MM.1S (cell line): ENCODE measurements at regions not wholly inside any gene's neighbourhood (a gene's known extent, or its start where the extent isn't known, plus 50 kb on each side); places are given as distances from the start of the nearest gene placed in this dataset.

Experiments
- DNase-seq: peaks from one replicate; pipeline ENCODE4 v3.0.0-alpha.2; 2015
- H2AFZ ChIP-seq: fragments of 300-600 bp; sonication (generic); 2 replicates; pipeline ENCODE4 v1.6.0; 2016; ENCODE audit warnings: antibody characterized with exemption, low read length
- H3F3A ChIP-seq: fragments of 300-600 bp; sonication (generic); 2 replicates; pipeline ENCODE4 v1.6.1; 2016; ENCODE audit warnings: mild to moderate bottlenecking, antibody characterized with exemption, low read length, moderate library complexity, mixed read lengths; ENCODE audit not compliant: insufficient read depth
- H3K27ac ChIP-seq: fragments of 300-600 bp; sonication (generic); 2 replicates; pipeline ENCODE4 v1.5.1; 2016; ENCODE audit warnings: mild to moderate bottlenecking, low read length
- H3K27me3 ChIP-seq: fragments of 300-600 bp; sonication (generic); replicated peaks from 2 replicates; pipeline ENCODE4 v1.6.0; 2016; ENCODE audit warnings: low read length; ENCODE audit not compliant: insufficient read depth
- H3K36me3 ChIP-seq: fragments of 300-600 bp; sonication (generic); replicated peaks from 2 replicates; pipeline ENCODE4 v1.6.1; 2016; ENCODE audit warnings: mild to moderate bottlenecking, low read length, mixed read lengths; ENCODE audit not compliant: insufficient read depth
- H3K4me1 ChIP-seq: fragments of 300-600 bp; sonication (generic); 2 replicates; pipeline ENCODE4 v1.6.1; 2016; ENCODE audit warnings: low read length, mixed read lengths
- H3K4me2 ChIP-seq: fragments of 300-600 bp; sonication (generic); 2 replicates; pipeline ENCODE4 v1.6.0; 2016; ENCODE audit warnings: low read depth, low read length
- H3K4me3 ChIP-seq: fragments of 300-600 bp; sonication (generic); 2 replicates; pipeline ENCODE4 v1.5.1; 2016; ENCODE audit warnings: low read length, mixed read lengths
- H3K79me2 ChIP-seq: fragments of 300-600 bp; sonication (generic); 2 replicates; pipeline ENCODE4 v1.6.1; 2016; ENCODE audit warnings: mixed run types, low read length, mixed read lengths
- H3K9ac ChIP-seq: fragments of 300-600 bp; sonication (generic); 2 replicates; pipeline ENCODE4 v1.6.1; 2016; ENCODE audit warnings: low read length, mixed read lengths
- H3K9me2 ChIP-seq: fragments of 300-600 bp; sonication (generic); replicated peaks from 2 replicates; pipeline ENCODE4 v1.6.1; 2016; ENCODE audit warnings: mild to moderate bottlenecking, low read length, mixed read lengths; ENCODE audit not compliant: insufficient read depth
- H3K9me3 ChIP-seq: fragments of 300-600 bp; sonication (generic); replicated peaks from 2 replicates; pipeline ENCODE4 v1.6.1; 2016; ENCODE audit warnings: mild to moderate bottlenecking, low read length, mixed read lengths; ENCODE audit not compliant: insufficient read depth
- H4K20me1 ChIP-seq: fragments of 300-600 bp; sonication (generic); 2 replicates; pipeline ENCODE4 v1.6.1; 2016; ENCODE audit warnings: mild to moderate bottlenecking, low read length, moderate library complexity, mixed read lengths; ENCODE audit not compliant: insufficient read depth
- EZH2 ChIP-seq: fragments of 300-600 bp; sonication (generic); optimal IDR thresholded peaks from 2 replicates; pipeline ENCODE3; 2017; ENCODE audit warnings: low read depth, mild to moderate bottlenecking, antibody characterized with exemption, low read length, mixed read lengths
- EZH2phosphoT487 ChIP-seq: fragments of 300-600 bp; sonication (generic); IDR thresholded peaks from 2 replicates; pipeline ENCODE4 v1.6.1; 2018; ENCODE audit warnings: antibody characterized with exemption, low read length
- TF ChIP-seq, protein P1 (sequence below): fragments of 300-600 bp; sonication (generic); IDR thresholded peaks from 2 replicates; pipeline ENCODE4 v1.5.1; 2016; ENCODE audit warnings: antibody characterized with exemption, low read length, mixed read lengths

DNA sequence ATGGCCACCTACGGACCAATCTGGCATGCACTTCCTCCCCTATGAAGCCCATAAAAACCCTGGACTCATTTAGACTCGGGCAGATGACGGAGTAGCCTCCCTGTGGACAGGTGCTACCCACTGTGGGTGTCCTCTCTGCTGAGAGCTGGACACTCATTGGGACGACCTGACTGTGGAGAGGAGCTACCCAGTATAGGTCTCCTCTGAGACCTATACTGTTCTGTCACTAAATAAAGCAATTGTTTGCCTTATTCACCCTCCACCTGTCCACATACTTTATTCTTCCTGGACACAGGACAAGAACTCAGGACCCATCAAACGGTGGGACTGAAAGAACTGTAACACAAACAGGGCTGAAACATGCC, 53.3 kb upstream of the CADM2 start:
- Histone ChIP-seq H3K4me2 (no peak overlapping the region), H3K79me2 (no peaks in the 10 kb centered on the region), H4K20me1 (no peaks in the 10 kb centered on the region)

DNA sequence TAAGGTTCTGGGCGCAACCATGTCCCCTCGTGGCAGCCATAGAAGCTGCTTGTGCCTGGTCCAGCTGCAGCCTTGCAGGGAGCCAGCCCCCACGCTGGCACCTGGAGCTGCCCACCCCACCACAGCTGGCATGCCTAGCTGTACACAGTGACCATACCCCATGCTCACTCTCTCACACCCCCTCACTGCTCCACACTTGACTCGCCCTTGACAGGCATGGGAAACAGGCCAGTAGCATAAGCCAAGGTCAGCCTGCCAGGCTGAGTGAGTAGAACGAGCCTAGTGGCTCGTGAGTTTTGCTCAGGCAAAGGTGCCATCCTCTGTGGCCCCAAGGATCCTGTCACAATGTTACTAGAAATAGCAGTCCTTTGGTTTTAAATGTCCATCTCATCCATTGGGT, 52.7 kb upstream of the CADM2 start:
- H3K9ac ChIP-seq, result no peak overlapping the region
- no peaks in the 10 kb centered on the region for H3K27me3 ChIP-seq
- no peaks in the 10 kb centered on the region for H3K9me3 ChIP-seq
- no peaks in the 10 kb centered on the region for H3K4me1 ChIP-seq
- H3K79me2 ChIP-seq, result no peaks in the 10 kb centered on the region
- no peak overlapping the region for H3K4me3 ChIP-seq
- TF ChIP-seq, protein P1, sequence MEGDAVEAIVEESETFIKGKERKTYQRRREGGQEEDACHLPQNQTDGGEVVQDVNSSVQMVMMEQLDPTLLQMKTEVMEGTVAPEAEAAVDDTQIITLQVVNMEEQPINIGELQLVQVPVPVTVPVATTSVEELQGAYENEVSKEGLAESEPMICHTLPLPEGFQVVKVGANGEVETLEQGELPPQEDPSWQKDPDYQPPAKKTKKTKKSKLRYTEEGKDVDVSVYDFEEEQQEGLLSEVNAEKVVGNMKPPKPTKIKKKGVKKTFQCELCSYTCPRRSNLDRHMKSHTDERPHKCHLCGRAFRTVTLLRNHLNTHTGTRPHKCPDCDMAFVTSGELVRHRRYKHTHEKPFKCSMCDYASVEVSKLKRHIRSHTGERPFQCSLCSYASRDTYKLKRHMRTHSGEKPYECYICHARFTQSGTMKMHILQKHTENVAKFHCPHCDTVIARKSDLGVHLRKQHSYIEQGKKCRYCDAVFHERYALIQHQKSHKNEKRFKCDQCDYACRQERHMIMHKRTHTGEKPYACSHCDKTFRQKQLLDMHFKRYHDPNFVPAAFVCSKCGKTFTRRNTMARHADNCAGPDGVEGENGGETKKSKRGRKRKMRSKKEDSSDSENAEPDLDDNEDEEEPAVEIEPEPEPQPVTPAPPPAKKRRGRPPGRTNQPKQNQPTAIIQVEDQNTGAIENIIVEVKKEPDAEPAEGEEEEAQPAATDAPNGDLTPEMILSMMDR, result no peak
- TF ChIP-seq EZH2, result no peak
- TF ChIP-seq EZH2phosphoT487, result no peak
- no peak overlapping the region for H2AFZ ChIP-seq
- no peak overlapping the region for H3K27ac ChIP-seq
- no peaks in the 10 kb centered on the region for H3K36me3 ChIP-seq
- DNase-seq, result no peak
- no peaks in the 10 kb centered on the region for H4K20me1 ChIP-seq
- H3K9me2 ChIP-seq, result no peaks in the 10 kb centered on the region
- H3K4me2 ChIP-seq, result no peak overlapping the region
- no peaks in the 10 kb centered on the region for H3F3A ChIP-seq

More for the DNA sequence above, 53.3 kb upstream of the CADM2 start:
- DNase-seq, result no peak
- H3K9me2 ChIP-seq, result no peaks in the 10 kb centered on the region
- H3F3A ChIP-seq, result no peaks in the 10 kb centered on the region
- H2AFZ ChIP-seq, result no peak overlapping the region
- no peak overlapping the region for H3K27ac ChIP-seq
- no peaks in the 10 kb centered on the region for H3K9me3 ChIP-seq
- H3K27me3 ChIP-seq, result no peaks in the 10 kb centered on the region
- no peaks in the 10 kb centered on the region for H3K36me3 ChIP-seq
- H3K4me3 ChIP-seq, result no peak overlapping the region
- TF ChIP-seq, protein P1, result no peak
- TF ChIP-seq EZH2phosphoT487 (no peak), EZH2 (no peak)
- H3K9ac ChIP-seq, result no peak overlapping the region
- H3K4me1 ChIP-seq, result no peaks in the 10 kb centered on the region
